Activated CD8-positive, alpha-beta memory T cell treated with anti-CD3 and anti-CD28 coated beads for 36 hours (primary cell): ENCODE measurements at regions not wholly inside any gene's neighbourhood (a gene's known extent, or its start where the extent isn't known, plus 50 kb on each side); places are given as distances from the start of the nearest gene placed in this dataset.

Experiments used
- CTCF ChIA-PET: fragments of 350-600 bp; sonication (Branson Sonifier 250); formaldehyde crosslinking; loops from one replicate; lab custom pipeline; 2021; ENCODE audit warnings: antibody characterized with exemption; lab: Charles Lee
- POLR2A ChIA-PET: fragments of 350-600 bp; sonication (Branson Sonifier 250); formaldehyde crosslinking; loops from one replicate; lab custom pipeline; 2021; ENCODE audit warnings: antibody characterized with exemption; lab: Charles Lee

- CTCF ChIA-PET: interaction anchor here (0.8 to 3.4 kb wide), 20 partner anchors 8 to 231 kb away, joined by 3 to 40 read pairs (median 4); no protein-coding TSS in a partner anchor
- POLR2A ChIA-PET: no interaction called here
These were observed 52.4 kb upstream of the CLMP start for GRCh38 chr11:123247496-123247799.

DNA sequence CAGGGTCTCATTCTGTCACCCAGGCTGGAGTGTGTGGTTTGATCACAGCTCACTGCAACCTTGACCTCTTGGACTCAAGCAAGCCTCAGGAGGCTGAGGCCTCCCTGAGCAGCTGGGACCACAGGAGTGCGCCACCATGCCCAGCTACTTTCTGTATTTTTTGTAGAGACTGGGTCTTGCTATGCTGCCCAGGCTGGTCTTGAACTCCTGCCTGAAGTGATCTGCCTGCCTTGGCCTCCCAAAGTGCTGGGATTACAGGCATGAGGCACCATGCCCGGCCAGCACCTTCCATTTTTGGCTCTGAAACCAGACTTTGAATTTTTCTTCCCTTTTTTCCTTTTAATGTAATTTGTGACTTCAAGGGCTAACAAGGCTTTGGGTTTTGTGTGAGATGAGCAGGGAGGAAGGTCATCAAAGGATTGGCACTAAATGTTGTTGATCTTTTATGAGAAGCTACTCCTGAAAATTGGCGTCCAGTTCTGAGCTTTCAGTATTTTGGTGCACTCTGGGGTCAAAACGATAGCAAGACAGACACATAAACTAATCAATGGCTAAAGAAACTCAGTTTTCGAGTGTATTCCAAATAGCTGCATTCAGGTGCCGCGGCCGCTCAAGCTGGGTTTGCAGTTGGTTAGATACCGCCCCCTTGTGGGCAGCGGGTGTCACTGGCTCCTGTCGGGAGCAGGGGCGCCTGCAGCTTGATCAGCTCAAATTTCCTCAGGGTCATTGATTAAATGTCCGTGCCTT, 51.9 kb upstream of the CLMP start:
- ChIA-PET POLR2A (interaction anchor here (0.5 kb wide), 1 partner anchor 383 kb away, joined by 3 read pairs; no protein-coding TSS in a partner anchor), CTCF (interaction anchor here (0.5 to 3.4 kb wide), 22 partner anchors 8 to 1827 kb away, joined by 3 to 40 read pairs (median 4); no protein-coding TSS in a partner anchor)

DNA sequence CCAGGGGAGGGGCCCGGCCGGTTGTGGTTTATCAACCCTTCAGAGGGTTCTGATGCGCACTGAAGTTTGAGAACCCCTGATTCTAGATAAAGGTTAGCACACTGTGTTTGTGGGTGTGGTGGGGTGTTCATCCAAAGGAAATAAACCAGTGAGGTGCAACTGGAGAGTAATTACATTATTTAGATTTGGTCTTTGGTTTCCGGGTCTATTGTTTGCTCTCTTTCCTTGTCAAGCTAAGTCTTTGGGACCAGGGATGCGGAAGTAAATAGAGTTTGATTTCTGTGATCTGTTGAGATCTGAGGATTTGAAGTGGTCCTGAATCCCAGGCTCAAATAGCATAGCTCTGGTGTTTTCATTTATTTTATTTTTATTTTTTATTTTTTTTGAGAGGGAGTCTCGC, 50.5 kb upstream of the CLMP start:
- ChIA-PET CTCF (interaction anchor here (0.6 to 3.4 kb wide), 4 partner anchors 11 to 143 kb away, joined by 3 to 40 read pairs (median 16); no protein-coding TSS in a partner anchor), POLR2A (no interaction called here)
